ENCODE measurements at regions not wholly inside any gene's neighbourhood (a gene's known extent, or its start where the extent isn't known, plus 50 kb on each side); places are given as distances from the start of the nearest gene placed in this dataset.

GRCh38 chr12:84070292-84070691 is 842.3 kb downstream of the SLC6A15 start:
- TF ChIP-seq CTCF (tag by site-specific recombination; IDR thresholded peaks at IDR 0.05): no peak
- no peak for TF ChIP-seq ZNF785 (tag by site-specific recombination; IDR thresholded peaks at IDR 0.05)
- no peak for TF ChIP-seq SP2 (tag by site-specific recombination; IDR thresholded peaks at IDR 0.05)
- TF ChIP-seq HOXA7 (CRISPR knock-in tag; IDR thresholded peaks at IDR 0.05; ENCODE audit: borderline replicate concordance): no peak
- TF ChIP-seq ZNF704 (tag by site-specific recombination; IDR thresholded peaks at IDR 0.05): no peak
- TF ChIP-seq ZBTB20 (tag by site-specific recombination; IDR thresholded peaks at IDR 0.05): no peak
- TF ChIP-seq ZNF114 (tag by site-specific recombination; IDR thresholded peaks at IDR 0.05): no peak
- no peak for TF ChIP-seq EGR2 (tag by site-specific recombination; IDR thresholded peaks at IDR 0.05; ENCODE audit: low read depth)
- TF ChIP-seq ZNF292 (tag by site-specific recombination; IDR thresholded peaks at IDR 0.05; ENCODE audit: borderline replicate concordance, low read depth): no peak
- no peak for TF ChIP-seq FEZF1 (tag by site-specific recombination; IDR thresholded peaks at IDR 0.05)
